Activated CD4-positive, CD25-positive, alpha-beta regulatory T cell treated with anti-CD3 and anti-CD28 coated beads, Interleukin-2, amount 50 U/mL, for 16 hours (primary cell): ENCODE measurements at regions not wholly inside any gene's neighbourhood (a gene's known extent, or its start where the extent isn't known, plus 50 kb on each side); places are given as distances from the start of the nearest gene placed in this dataset.
"Not testable (repeated sequence)": the region's sequence is repeated elsewhere in the genome, so short reads cannot be mapped to it uniquely, and the experiment has no call there.

Experiments
- DNase-seq: peaks from one replicate; pipeline ENCODE4 v3.0.0-alpha.2; 2020; ENCODE audit warnings: low read depth, low spot score

- not testable (repeated sequence) for DNase-seq
Measured at GRCh38 chr14:106116339-106116930, 590.1 kb downstream of the TMEM121 start.

- DNase-seq = no peak
Measured at GRCh38 chr14:106120101-106120500, 593.7 kb downstream of the TMEM121 start.

GRCh38 chr14:106129274-106129673 is 602.9 kb downstream of the TMEM121 start:
- no peak for DNase-seq

- not testable (repeated sequence) for DNase-seq
Measured at GRCh38 chr14:106129904-106130661, 603.7 kb downstream of the TMEM121 start.

GRCh38 chr14:106133126-106133525 is 606.7 kb downstream of the TMEM121 start:
- not testable (repeated sequence) for DNase-seq

- no peak for DNase-seq
Measured at GRCh38 chr14:106134886-106135285, 608.5 kb downstream of the TMEM121 start.

GRCh38 chr14:106141242-106142220 is 615.1 kb downstream of the TMEM121 start:
- peak; percentile 16 for DNase-seq

GRCh38 chr14:106145731-106146130 is 619.3 kb downstream of the TMEM121 start:
- DNase-seq = not testable (repeated sequence)

- DNase-seq = peak; percentile 70
Measured at GRCh38 chr14:106153362-106153955, 627.1 kb downstream of the TMEM121 start.

- DNase-seq = no peak
Measured at GRCh38 chr14:106163316-106163715, 636.9 kb downstream of the TMEM121 start.

- not testable (repeated sequence) for DNase-seq
Measured at GRCh38 chr14:106163812-106164211, 637.4 kb downstream of the TMEM121 start.

GRCh38 chr14:106166232-106166631 is 639.8 kb downstream of the TMEM121 start:
- no peak for DNase-seq

GRCh38 chr14:106166650-106167204 is 640.3 kb downstream of the TMEM121 start:
- no peak for DNase-seq

- DNase-seq = peak; percentile 43
Measured at GRCh38 chr14:106170163-106170658, 643.8 kb downstream of the TMEM121 start.

- DNase-seq = peak; percentile 21
Measured at GRCh38 chr14:106174206-106174605, 647.8 kb downstream of the TMEM121 start.

GRCh38 chr14:106177266-106178246 is 651.2 kb downstream of the TMEM121 start:
- not testable (repeated sequence) for DNase-seq

- no peak for DNase-seq
Measured at GRCh38 chr14:106179761-106180160, 653.4 kb downstream of the TMEM121 start.

GRCh38 chr14:106184771-106185170 is 658.4 kb downstream of the TMEM121 start:
- DNase-seq = peak; percentile 23

- DNase-seq = not testable (repeated sequence)
Measured at GRCh38 chr14:106185174-106185836, 658.9 kb downstream of the TMEM121 start.
